Putamen (tissue), 1 donor: ENCODE measurements at regions not wholly inside any gene's neighbourhood (a gene's known extent, or its start where the extent isn't known, plus 50 kb on each side); places are given as distances from the start of the nearest gene placed in this dataset.

Experiments used
- DNase-seq: peaks from one replicate; pipeline ENCODE4 v3.0.0-alpha.2; 2016; ENCODE audit warnings: low spot score

DNA sequence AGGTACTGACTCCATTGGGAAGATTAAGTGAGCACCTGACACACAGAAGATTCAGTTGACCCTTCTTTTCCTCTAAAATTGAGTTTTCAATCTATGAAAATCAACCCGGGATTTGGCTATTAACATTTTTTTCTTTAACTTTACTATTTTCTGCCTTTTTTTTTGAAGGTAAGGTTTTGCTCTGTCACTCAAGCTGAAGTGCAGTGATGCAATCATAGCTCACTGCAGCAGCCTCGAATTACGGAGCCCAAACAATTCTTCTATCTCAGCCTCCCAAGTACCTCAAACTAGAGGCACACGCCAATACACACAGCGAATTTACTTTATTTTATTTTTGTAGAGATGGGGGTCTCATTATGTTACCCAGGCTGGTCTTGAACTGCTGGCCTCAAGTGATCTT is 1029.5 kb downstream of the MCTP2 start:
- DNase-seq = no peak

DNA sequence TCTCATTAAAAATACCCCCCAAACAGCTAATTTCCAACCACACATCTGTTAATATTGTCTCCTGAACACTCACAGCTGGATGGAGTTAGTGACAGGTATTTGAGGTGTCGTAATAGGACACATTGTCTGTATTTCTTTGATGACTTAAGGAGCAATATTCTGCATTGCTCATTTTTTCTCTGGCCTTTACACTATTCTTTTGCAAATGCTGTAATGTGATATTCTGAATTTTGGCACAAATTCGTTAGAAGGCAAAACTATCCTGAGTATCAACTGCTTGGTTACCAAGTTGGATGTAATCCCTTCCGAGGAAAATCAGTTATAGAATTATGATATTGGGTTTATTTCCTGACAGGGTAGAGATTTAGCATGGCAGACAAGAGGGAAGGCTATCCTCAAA is 1030.2 kb downstream of the MCTP2 start:
- no peak for DNase-seq

- no peak for DNase-seq
Observed at GRCh38 chr15:95261968-95262367, 1030.6 kb downstream of the MCTP2 start.

DNA sequence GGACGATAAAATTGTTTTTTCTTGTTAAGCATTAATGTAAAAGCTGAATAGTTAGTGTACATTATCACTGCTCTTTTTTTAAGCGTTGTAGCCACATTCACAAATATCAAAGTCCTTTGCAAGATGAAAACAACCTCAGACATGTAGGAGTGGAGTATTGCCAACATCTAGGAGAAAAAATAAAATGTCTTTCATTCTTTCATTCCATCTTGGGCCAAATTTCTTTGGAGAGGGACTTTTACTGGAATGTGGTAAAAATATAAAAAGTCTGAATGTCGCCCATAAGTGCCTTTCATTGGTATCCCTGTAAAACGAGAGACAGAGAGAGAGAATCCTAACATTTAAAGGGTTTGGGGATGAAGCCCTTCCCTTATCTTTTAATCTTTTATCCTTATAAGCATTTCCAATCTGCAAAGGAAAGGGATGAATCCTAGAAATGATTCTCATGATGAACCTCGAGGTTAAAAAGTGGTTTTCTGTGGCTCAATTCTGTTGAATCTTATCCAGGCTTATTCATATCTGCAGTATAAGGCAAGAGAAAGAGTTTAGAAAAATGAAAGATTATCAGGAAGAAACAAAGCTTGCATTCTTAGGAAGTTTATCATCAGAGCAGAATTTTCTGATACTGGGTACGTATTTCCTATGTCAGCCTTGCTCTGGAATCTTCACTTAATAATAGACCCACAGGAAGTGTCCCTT is 1031.7 kb downstream of the MCTP2 start:
- no peak for DNase-seq

GRCh38 chr15:95263751-95264150 is 1032.4 kb downstream of the MCTP2 start:
- no peak for DNase-seq

- no peak for DNase-seq
Observed at GRCh38 chr15:95265419-95265997, 1034.1 kb downstream of the MCTP2 start.

DNA sequence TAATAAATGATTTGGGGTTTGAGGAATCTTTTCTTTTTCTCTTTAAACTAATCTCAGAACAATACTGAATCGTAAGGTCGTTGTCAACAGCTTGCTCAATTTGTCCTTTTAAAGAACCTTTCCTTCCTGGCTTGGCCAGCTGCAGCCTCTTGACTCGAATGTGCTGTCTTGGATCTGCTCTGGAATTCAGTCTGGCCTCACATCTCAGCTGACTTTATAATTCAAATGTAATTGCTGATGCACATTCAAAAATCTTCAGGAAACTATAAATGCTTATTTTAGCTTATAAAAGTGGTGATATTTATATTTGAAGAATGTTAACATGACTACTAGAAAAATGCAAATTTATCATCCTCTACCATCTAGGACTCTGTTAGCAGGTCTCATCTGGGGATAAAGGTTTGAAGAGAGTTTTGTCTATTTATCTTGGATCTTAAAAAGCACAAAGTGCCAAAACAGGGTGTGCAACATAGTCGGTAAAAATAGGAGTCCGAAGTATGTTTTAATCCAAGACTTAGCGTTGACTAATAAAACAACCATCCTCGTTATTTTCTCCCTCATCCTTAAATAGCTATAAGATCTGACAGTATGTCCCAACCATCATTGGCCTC is 1035.2 kb downstream of the MCTP2 start:
- no peak for DNase-seq

- DNase-seq = no peak
Observed at GRCh38 chr15:95267481-95267880, 1036.1 kb downstream of the MCTP2 start.

DNA sequence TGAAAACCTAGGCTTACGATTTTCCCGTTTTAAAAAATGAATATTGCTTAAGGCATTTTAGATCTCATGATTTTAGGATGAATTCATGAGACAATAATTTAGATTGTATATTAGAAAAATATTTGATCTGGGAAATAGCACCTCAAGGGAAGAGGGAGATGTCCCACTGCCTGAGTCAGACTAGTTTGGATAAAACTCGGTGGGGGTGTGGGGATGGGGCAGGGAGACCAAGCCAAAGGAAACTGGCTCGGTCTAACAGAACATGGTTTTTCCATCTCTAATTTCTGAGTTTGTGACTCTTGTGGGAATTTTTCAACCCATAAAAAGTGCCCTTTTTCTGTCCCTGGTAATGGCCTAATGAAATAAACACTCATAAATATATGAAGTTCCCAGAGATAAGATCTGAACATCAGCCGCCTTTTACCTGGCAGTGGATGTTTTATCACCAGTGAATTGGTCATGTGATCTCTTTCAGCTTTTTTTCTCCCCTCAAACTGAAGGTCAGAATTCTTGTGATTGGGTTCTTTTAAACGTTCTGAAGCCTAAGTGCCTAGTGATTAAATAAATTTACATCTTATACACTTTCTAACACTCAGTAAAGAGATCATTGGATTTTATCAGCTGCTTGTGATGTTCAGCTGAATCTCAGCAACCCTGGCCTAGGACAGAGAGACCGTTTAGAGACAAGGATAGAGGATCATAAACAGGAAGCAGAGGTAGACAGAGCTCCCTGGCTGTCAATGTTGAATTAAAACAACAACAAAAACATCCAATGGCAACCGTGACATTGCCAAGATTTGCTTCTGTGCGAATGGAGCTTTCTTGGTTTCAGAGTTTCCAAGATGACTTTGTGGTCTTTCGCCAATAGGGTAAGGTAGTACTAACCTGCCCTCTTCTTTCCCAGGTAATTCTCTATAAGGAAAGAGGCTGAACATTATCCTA is 1038.2 kb downstream of the MCTP2 start:
- no peak for DNase-seq

DNA sequence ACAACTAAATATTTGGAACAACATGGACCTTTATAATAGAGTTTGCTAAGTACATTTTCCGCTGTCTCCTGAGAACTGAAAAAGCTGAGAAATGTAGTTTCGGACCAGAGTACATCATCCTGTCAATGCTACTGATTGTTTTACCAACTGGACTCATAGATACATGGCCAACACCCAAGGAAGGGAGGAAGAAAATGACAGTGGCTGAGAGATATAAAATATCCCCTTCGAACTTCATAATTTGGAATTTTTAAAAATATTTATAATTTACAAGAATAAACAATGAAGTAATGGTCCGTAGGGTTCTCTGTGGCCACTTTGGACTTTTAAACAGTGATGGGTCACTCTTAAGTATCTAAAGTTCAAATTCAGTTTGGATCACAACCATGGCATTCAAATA is 1042.7 kb downstream of the MCTP2 start:
- no peak for DNase-seq

GRCh38 chr15:95277266-95277665 is 1045.9 kb downstream of the MCTP2 start:
- no peak for DNase-seq

- DNase-seq = no peak
Observed at GRCh38 chr15:95278532-95279245, 1047.3 kb downstream of the MCTP2 start.

- no peak for DNase-seq
Observed at GRCh38 chr15:95279277-95280019, 1048.1 kb downstream of the MCTP2 start.

- no peak for DNase-seq
Observed at GRCh38 chr15:95280711-95281110, 1049.3 kb downstream of the MCTP2 start.

GRCh38 chr15:95281470-95281869 is 1049.0 kb upstream of the NR2F2 start:
- no peak for DNase-seq

- no peak for DNase-seq
Observed at GRCh38 chr15:95284492-95284891, 1046.0 kb upstream of the NR2F2 start.

GRCh38 chr15:95284933-95285421 is 1045.5 kb upstream of the NR2F2 start:
- DNase-seq = no peak

GRCh38 chr15:95286352-95286880 is 1044.1 kb upstream of the NR2F2 start:
- DNase-seq = no peak

- no peak for DNase-seq
Observed at GRCh38 chr15:95287720-95288103, 1042.8 kb upstream of the NR2F2 start.

GRCh38 chr15:95288626-95289025 is 1041.9 kb upstream of the NR2F2 start:
- DNase-seq = no peak
